MCF 10A (cell line): ENCODE measurements at regions not wholly inside any gene's neighbourhood (a gene's known extent, or its start where the extent isn't known, plus 50 kb on each side); places are given as distances from the start of the nearest gene placed in this dataset.

Experiments used
- BruUV-seq: library from RNA; stranded (reverse); fragments of 400-500 nt; replicated peaks from 2 replicates; lab custom pipeline; 2021; lab: Mats Ljungman, UMichigan
- CTCF ChIA-PET: fragments of 300-600 bp; sonication (Branson Sonifier 250); formaldehyde crosslinking; extraction: SDS; loops from one replicate; lab custom pipeline; 2021; ENCODE audit warnings: antibody characterized with exemption, inconsistent platforms; lab: Yijun Ruan, JAX
- POLR2A ChIA-PET: fragments of 300-600, 350-650 bp; sonication (Branson Sonifier 250); formaldehyde crosslinking; extraction: SDS; loops from one replicate; lab custom pipeline; 2020; ENCODE audit warnings: antibody characterized with exemption, inconsistent platforms; lab: Yijun Ruan, JAX
- DNase-seq: peaks from one replicate; pipeline ENCODE4 v3.0.0-alpha.2; 2018; ENCODE audit not compliant: unreplicated experiment
- H3K27ac Mint-ChIP-seq: one replicate; pipeline ENCODE4 v1.8.0; 2022; ENCODE audit warnings: mild to moderate bottlenecking, low read depth, mixed read lengths; ENCODE audit not compliant: unreplicated experiment
- H3K27me3 Mint-ChIP-seq: one replicate; pipeline ENCODE4 v1.8.0; 2022; ENCODE audit warnings: mixed read lengths; ENCODE audit not compliant: insufficient read depth, unreplicated experiment
- H3K36me3 Mint-ChIP-seq: one replicate; pipeline ENCODE4 v1.8.0; 2022; ENCODE audit warnings: mild to moderate bottlenecking, moderate library complexity, mixed read lengths; ENCODE audit not compliant: insufficient read depth, unreplicated experiment
- H3K4me1 Mint-ChIP-seq: one replicate; pipeline ENCODE4 v1.8.0; 2022; ENCODE audit warnings: mixed read lengths; ENCODE audit not compliant: insufficient read depth, unreplicated experiment
- H3K4me3 Mint-ChIP-seq: one replicate; pipeline ENCODE4 v1.8.0; 2022; ENCODE audit warnings: mild to moderate bottlenecking, moderate library complexity, mixed read lengths; ENCODE audit not compliant: unreplicated experiment
- H3K9me3 Mint-ChIP-seq: one replicate; pipeline ENCODE4 v1.8.0; 2022; ENCODE audit warnings: mixed read lengths; ENCODE audit not compliant: unreplicated experiment
- intact Hi-C: fragments of 100-400 bp; cut with micrococcal nuclease; formaldehyde crosslinking; loops from 2 replicates; pipeline ENCODE4 v1.14.1; 2022
- TF ChIP-seq, protein P1 (sequence below): fragments of 200-600 bp; IDR thresholded peaks from one replicate; pipeline ENCODE4 v1.8.0; 2022; ENCODE audit warnings: antibody characterized with exemption, mild to moderate bottlenecking; ENCODE audit not compliant: unreplicated experiment

GRCh38 chr7:112554591-112554990 is 73.8 kb downstream of the LSMEM1 start:
- DNase-seq: no peak
- BruUV-seq: no TSS peak
- Mint-ChIP-seq H3K4me1 (peaks cover 8% of the 10 kb centered on the region), H3K27ac (no peak overlapping the region), H3K27me3 (no peaks in the 10 kb centered on the region), H3K4me3 (no peak overlapping the region), H3K9me3 (no peaks in the 10 kb centered on the region), H3K36me3 (no peaks in the 10 kb centered on the region)
- ChIA-PET CTCF (no interaction called here), POLR2A (no interaction called here)
- intact Hi-C loops: loop anchor here (10.0 kb wide), 1 partner anchor 1160 kb away; no protein-coding TSS in a partner anchor
- TF ChIP-seq, protein P1, sequence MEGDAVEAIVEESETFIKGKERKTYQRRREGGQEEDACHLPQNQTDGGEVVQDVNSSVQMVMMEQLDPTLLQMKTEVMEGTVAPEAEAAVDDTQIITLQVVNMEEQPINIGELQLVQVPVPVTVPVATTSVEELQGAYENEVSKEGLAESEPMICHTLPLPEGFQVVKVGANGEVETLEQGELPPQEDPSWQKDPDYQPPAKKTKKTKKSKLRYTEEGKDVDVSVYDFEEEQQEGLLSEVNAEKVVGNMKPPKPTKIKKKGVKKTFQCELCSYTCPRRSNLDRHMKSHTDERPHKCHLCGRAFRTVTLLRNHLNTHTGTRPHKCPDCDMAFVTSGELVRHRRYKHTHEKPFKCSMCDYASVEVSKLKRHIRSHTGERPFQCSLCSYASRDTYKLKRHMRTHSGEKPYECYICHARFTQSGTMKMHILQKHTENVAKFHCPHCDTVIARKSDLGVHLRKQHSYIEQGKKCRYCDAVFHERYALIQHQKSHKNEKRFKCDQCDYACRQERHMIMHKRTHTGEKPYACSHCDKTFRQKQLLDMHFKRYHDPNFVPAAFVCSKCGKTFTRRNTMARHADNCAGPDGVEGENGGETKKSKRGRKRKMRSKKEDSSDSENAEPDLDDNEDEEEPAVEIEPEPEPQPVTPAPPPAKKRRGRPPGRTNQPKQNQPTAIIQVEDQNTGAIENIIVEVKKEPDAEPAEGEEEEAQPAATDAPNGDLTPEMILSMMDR: no peak

DNA sequence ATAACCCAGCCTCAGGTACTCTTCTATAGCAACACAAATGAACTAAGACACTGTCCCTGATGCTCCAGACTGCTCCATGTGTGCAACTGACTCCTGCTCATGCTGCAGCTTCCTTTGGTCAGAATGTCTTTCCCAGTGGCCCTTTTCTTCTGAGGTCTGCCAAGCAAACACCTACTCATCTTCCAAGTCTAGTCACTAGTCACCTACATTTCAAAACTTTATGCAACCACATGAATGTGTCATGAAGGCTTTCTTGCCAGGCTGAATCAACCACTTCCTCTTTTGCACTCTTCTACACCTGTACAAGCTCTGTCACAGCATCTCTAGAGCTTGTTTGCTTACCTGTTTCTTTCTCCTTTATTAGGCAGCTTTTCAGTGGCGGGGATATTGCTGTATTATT is 75.8 kb downstream of the LSMEM1 start:
- Mint-ChIP-seq H3K27ac (no peak overlapping the region), H3K4me1 (peaks cover 8% of the 10 kb centered on the region), H3K36me3 (no peaks in the 10 kb centered on the region), H3K27me3 (no peaks in the 10 kb centered on the region), H3K9me3 (no peaks in the 10 kb centered on the region), H3K4me3 (no peak overlapping the region)
- POLR2A ChIA-PET: interaction anchor here (0.8 to 1.5 kb wide), 2 partner anchors 77 to 345 kb away, joined by 3 to 4 read pairs; no protein-coding TSS in a partner anchor
- peak; percentile 65 for DNase-seq
- intact Hi-C loops: loop anchor here (5.0 to 10.0 kb wide), 2 partner anchors 571 to 1158 kb away; no protein-coding TSS in a partner anchor
- CTCF ChIA-PET: interaction anchor here (0.6 to 3.5 kb wide), 4 partner anchors 13 to 342 kb away, joined by 3 to 11 read pairs (median 4); no protein-coding TSS in a partner anchor
- TF ChIP-seq, protein P1: no peak
- no TSS peak for BruUV-seq

DNA sequence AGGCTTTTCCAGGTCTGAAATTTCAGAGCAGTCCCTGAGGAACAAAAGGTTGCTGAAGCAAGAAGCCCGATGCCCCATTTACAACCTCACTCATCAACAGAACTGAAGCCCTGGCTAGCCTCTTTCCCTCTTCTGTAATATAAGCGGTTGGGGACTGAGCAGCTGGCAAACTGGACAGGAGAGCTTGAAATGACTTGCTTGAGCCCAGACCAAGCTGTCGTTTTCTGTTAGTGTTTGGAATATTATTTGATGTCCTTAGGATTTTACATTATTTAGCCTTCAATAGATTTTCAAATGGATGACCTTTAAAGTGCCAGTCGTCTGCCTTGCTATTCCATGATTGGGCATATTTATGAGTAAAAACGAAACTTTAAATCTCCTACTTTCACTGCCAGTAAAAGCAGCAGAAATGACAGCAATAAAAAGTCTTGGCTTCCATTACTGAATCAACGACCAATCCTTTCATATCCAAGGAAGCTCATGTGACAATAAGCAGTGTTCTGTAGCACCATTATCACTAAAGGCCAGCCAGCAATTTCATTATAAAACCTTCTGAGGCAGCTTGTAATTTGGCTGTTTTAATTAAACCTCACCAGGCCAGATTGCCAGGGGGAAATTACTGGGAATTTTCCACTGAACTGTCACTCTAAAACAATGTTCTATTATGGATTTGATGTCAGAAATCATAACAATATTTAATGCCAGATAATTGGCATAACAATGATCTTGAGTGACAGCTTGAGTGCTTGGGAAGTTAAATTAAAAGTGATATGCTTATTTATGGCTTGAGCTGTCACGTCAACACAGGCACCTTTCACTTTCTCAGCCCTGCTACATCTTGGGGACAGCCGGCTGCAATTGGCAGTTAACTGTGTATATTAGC is 85.9 kb downstream of the LSMEM1 start:
- ChIA-PET POLR2A (interaction anchor here (0.6 to 0.7 kb wide), 2 partner anchors 17 to 224 kb away, joined by 3 read pairs; partner anchors contain the start of gene TMEM168), CTCF (interaction anchor here (0.6 to 1.5 kb wide), 2 partner anchors 145 to 302 kb away, joined by 3 read pairs; no protein-coding TSS in a partner anchor)
- TF ChIP-seq, protein P1: no peak
- Mint-ChIP-seq H3K4me1 (no peaks in the 10 kb centered on the region), H3K27ac (no peak overlapping the region), H3K36me3 (no peaks in the 10 kb centered on the region), H3K4me3 (no peak overlapping the region), H3K27me3 (no peaks in the 10 kb centered on the region), H3K9me3 (no peaks in the 10 kb centered on the region)
- DNase-seq: no peak
- intact Hi-C loops: no loop called here
- no TSS peak for BruUV-seq

DNA sequence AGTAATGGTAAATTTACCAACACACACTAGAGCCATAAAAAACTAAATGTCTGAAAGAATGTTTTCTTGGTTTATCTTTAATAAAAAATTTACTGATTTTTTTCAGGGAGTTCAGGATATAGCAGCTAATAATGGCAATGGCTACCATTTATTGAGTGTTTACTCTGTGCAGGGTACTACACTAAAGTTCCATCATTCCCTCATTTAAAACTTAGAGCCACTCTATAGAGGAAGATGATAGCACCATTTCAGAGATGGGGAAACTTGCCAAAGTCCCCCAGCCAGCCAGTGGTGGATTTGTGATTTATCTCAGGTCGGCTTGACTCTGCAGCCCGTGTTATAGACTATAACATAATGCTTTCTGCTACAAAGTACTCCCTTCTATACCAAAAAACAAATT is 86.6 kb downstream of the LSMEM1 start:
- Mint-ChIP-seq H3K27ac (no peak overlapping the region), H3K4me1 (no peaks in the 10 kb centered on the region), H3K27me3 (no peaks in the 10 kb centered on the region), H3K9me3 (no peaks in the 10 kb centered on the region), H3K36me3 (no peaks in the 10 kb centered on the region), H3K4me3 (no peak overlapping the region)
- CTCF ChIA-PET: interaction anchor here (0.6 to 1.5 kb wide), 2 partner anchors 18 to 302 kb away, joined by 3 to 4 read pairs; no protein-coding TSS in a partner anchor
- intact Hi-C loops: no loop called here
- BruUV-seq: no TSS peak
- POLR2A ChIA-PET: no interaction called here
- no peak for DNase-seq
- TF ChIP-seq, protein P1: no peak
